Trophoblast cell (in vitro differentiated cells and primary cell): ENCODE measurements at regions not wholly inside any gene's neighbourhood (a gene's known extent, or its start where the extent isn't known, plus 50 kb on each side); places are given as distances from the start of the nearest gene placed in this dataset.

Source experiments
- DNase-seq, 2 donors: peaks; one replicate each; pipeline ENCODE4 v3.0.0-alpha.2; 2016
- H2AFZ ChIP-seq: 2 replicates; pipeline ENCODE4 v1.6.1; 2013; ENCODE audit warnings: low read length, moderate library complexity, mild to moderate bottlenecking; ENCODE audit not compliant: insufficient read depth, poor library complexity
- H2AK5ac ChIP-seq: 2 replicates; pipeline ENCODE4 v1.6.1; 2013; ENCODE audit warnings: mild to moderate bottlenecking, low read length
- H2BK120ac ChIP-seq: 2 replicates; pipeline ENCODE4 v1.6.1; 2013; ENCODE audit warnings: low read length, mild to moderate bottlenecking, moderate library complexity; ENCODE audit not compliant: insufficient read depth, poor library complexity
- H2BK12ac ChIP-seq: 2 replicates; pipeline ENCODE4 v1.6.1; 2013; ENCODE audit warnings: mild to moderate bottlenecking, low read length, moderate library complexity
- H2BK5ac ChIP-seq: 2 replicates; pipeline ENCODE4 v1.6.1; 2013; ENCODE audit warnings: low read length, low read depth, moderate library complexity, mild to moderate bottlenecking; ENCODE audit not compliant: poor library complexity
- H3K14ac ChIP-seq: 2 replicates; pipeline ENCODE4 v1.6.1; 2013; ENCODE audit warnings: mild to moderate bottlenecking, low read length
- H3K18ac ChIP-seq: 2 replicates; pipeline ENCODE4 v1.6.1; 2013; ENCODE audit warnings: mild to moderate bottlenecking, low read length
- H3K23ac ChIP-seq: 2 replicates; pipeline ENCODE4 v1.6.1; 2013; ENCODE audit warnings: low read length
- H3K27ac ChIP-seq: 2 replicates; pipeline ENCODE4 v1.5.1; 2013; ENCODE audit warnings: low read depth, mild to moderate bottlenecking, inconsistent platforms, low read length, moderate library complexity
- H3K27me3 ChIP-seq: 2 replicates; pipeline ENCODE4 v1.6.1; 2013; ENCODE audit warnings: inconsistent platforms, mild to moderate bottlenecking, low read length, moderate library complexity; ENCODE audit not compliant: insufficient read depth
- H3K36me3 ChIP-seq, 2 experiments: 1 replicate in 1 of 2; 2 replicates in 1 of 2; pipeline ENCODE4 v1.6.1; 2013; ENCODE audit warnings: low read length in 2 of 2, mild to moderate bottlenecking in 2 of 2, moderate library complexity in 1 of 2; ENCODE audit not compliant: insufficient read depth in 2 of 2, control insufficient read depth in 1 of 2
- H3K4ac ChIP-seq: 2 replicates; pipeline ENCODE4 v1.6.1; 2013; ENCODE audit warnings: low read depth, mild to moderate bottlenecking, low read length, moderate library complexity
- H3K4me1 ChIP-seq, 2 experiments: 1 replicate in 1 of 2; 2 replicates in 1 of 2; pipeline ENCODE4 v1.6.1; 2013; ENCODE audit warnings: low read length in 2 of 2, mild to moderate bottlenecking in 2 of 2, moderate library complexity in 1 of 2; ENCODE audit not compliant: insufficient read depth in 2 of 2, control insufficient read depth in 1 of 2
- H3K4me2 ChIP-seq: 2 replicates; pipeline ENCODE4 v1.6.1; 2013; ENCODE audit warnings: inconsistent platforms, mild to moderate bottlenecking, low read length, moderate library complexity
- H3K4me3 ChIP-seq: 2 replicates; pipeline ENCODE4 v1.5.1; 2013; ENCODE audit warnings: mild to moderate bottlenecking, low read depth, low read length, inconsistent platforms
- H3K79me1 ChIP-seq: one replicate; pipeline ENCODE4 v1.6.1; 2013; ENCODE audit warnings: low read length
- H3K79me2 ChIP-seq: 2 replicates; pipeline ENCODE4 v1.6.1; 2013; ENCODE audit warnings: low read length, mild to moderate bottlenecking; ENCODE audit not compliant: control insufficient read depth, insufficient read depth, poor library complexity
- H3K9ac ChIP-seq: 2 replicates; pipeline ENCODE4 v1.6.1; 2013; ENCODE audit warnings: mild to moderate bottlenecking, low read length
- H3K9me3 ChIP-seq: 2 replicates; pipeline ENCODE4 v1.6.1; 2013; ENCODE audit warnings: low read depth, mild to moderate bottlenecking, control low read depth, inconsistent platforms, low read length; ENCODE audit not compliant: insufficient read depth
- H4K12ac ChIP-seq: 2 replicates; pipeline ENCODE4 v1.6.1; 2013; ENCODE audit warnings: low read depth, mild to moderate bottlenecking, low read length, moderate library complexity
- H4K8ac ChIP-seq: 2 replicates; pipeline ENCODE4 v1.6.1; 2013; ENCODE audit warnings: low read depth, mild to moderate bottlenecking, low read length, moderate library complexity
- H4K91ac ChIP-seq: one replicate; pipeline ENCODE4 v1.6.1; 2013; ENCODE audit warnings: low read depth, mild to moderate bottlenecking, low read length, moderate library complexity
- WGBS: extraction: QIAGEN DNeasy Blood & Tissue Kit; methylation state at CpG from one replicate; pipeline ENCODE4 v1.1.7; 2013; ENCODE audit warnings: missing lambda C conversion rate; ENCODE audit not compliant: insufficient read length, insufficient coverage; ENCODE audit errors: extremely low coverage; 5-methylcytosine and 5-hydroxymethylcytosine counted together

- no peaks in the 10 kb centered on the region for H3K27me3 ChIP-seq
- H2BK12ac ChIP-seq = no peak overlapping the region
- H4K8ac ChIP-seq = no peak overlapping the region
- no peak overlapping the region for H4K12ac ChIP-seq
- H3K4me3 ChIP-seq = no peak overlapping the region
- H3K9me3 ChIP-seq = no peaks in the 10 kb centered on the region
- no peak overlapping the region for H3K14ac ChIP-seq
- H2AFZ ChIP-seq = no peak overlapping the region
- no peak overlapping the region for H2AK5ac ChIP-seq
- no peak overlapping the region for H4K91ac ChIP-seq
- H3K79me2 ChIP-seq = no peaks in the 10 kb centered on the region
- H3K18ac ChIP-seq = no peak overlapping the region
- no CpG with 5 or more reads among the region's 4 CpGs for WGBS
- no peaks in the 10 kb centered on the region for H3K79me1 ChIP-seq
- no peak for DNase-seq
- H3K36me3 ChIP-seq = no peaks in the 10 kb centered on the region
- H3K27ac ChIP-seq = no peak overlapping the region
- no peak overlapping the region for H3K4ac ChIP-seq
- no peak overlapping the region for H2BK120ac ChIP-seq
- no peak overlapping the region for H3K9ac ChIP-seq
- no peak overlapping the region for H3K4me2 ChIP-seq
- no peak overlapping the region for H3K23ac ChIP-seq
- peaks cover 0 to 2% of the 10 kb centered on the region in 2 experiments for H3K4me1 ChIP-seq
- no peak overlapping the region for H2BK5ac ChIP-seq
Measured at GRCh38 chr1:198101716-198102453, 54.9 kb upstream of the NEK7 start.

- no peak overlapping the region for H2AFZ ChIP-seq
- no CpG with 5 or more reads among the region's 1 CpG for WGBS
- H3K4ac ChIP-seq = no peak overlapping the region
- no peak overlapping the region for H2BK12ac ChIP-seq
- no peak overlapping the region for H2BK5ac ChIP-seq
- no peak overlapping the region for H4K12ac ChIP-seq
- H3K27ac ChIP-seq = no peak overlapping the region
- no peak overlapping the region for H3K23ac ChIP-seq
- H3K79me2 ChIP-seq = no peaks in the 10 kb centered on the region
- no peak overlapping the region for H3K4me2 ChIP-seq
- no peak overlapping the region for H4K8ac ChIP-seq
- no peak overlapping the region for H3K18ac ChIP-seq
- H2BK120ac ChIP-seq = no peak overlapping the region
- H4K91ac ChIP-seq = no peak overlapping the region
- H3K27me3 ChIP-seq = no peaks in the 10 kb centered on the region
- H3K79me1 ChIP-seq = no peaks in the 10 kb centered on the region
- peak in 1 of 2 donors; percentile 17 for DNase-seq
- H3K9ac ChIP-seq = no peak overlapping the region
- no peak overlapping the region for H2AK5ac ChIP-seq
- no peaks in the 10 kb centered on the region for H3K36me3 ChIP-seq
- no peak overlapping the region for H3K4me3 ChIP-seq
- H3K14ac ChIP-seq = no peak overlapping the region
- no peaks in the 10 kb centered on the region for H3K9me3 ChIP-seq
- H3K4me1 ChIP-seq = peaks cover 0 to 2% of the 10 kb centered on the region in 2 experiments
Measured at GRCh38 chr1:198102454-198102827, 54.4 kb upstream of the NEK7 start.

DNA sequence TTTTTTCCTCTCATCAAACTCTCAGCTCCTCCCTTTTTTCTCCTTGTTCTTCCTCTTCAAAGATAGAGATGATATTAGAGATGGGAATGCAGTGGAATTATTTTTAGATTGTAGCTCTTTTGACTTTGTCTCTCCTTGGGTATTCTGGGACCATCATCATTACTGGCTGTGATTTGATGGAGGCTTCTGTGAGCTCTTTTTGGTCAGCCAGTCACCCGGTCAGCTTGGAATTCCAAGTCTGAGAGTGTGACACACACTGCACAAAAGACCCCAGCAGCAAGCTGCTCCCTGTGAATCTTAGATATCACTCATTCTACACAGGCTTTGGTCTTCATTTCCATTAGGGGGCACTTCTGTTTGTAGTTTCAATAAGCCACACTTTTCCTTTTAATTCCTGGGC, 51.6 kb upstream of the NEK7 start:
- Histone ChIP-seq H3K79me2 (no peaks in the 10 kb centered on the region), H3K23ac (no peak overlapping the region), H3K4me2 (no peak overlapping the region), H2BK5ac (no peak overlapping the region), H3K18ac (no peak overlapping the region), H4K12ac (no peak overlapping the region), H3K14ac (no peak overlapping the region), H2BK12ac (no peak overlapping the region), H3K4me1 (peaks cover 4 to 6% of the 10 kb centered on the region in 2 experiments), H2AFZ (no peak overlapping the region), H3K4ac (no peak overlapping the region), H2AK5ac (peak overlapping the region; percentile 83), H4K8ac (no peak overlapping the region), H3K36me3 (no peaks in the 10 kb centered on the region), H4K91ac (no peak overlapping the region), H3K4me3 (no peak overlapping the region), H3K9ac (no peak overlapping the region), H3K79me1 (peaks cover 6% of the 10 kb centered on the region), H2BK120ac (peak overlapping the region; percentile 38), H3K27me3 (no peaks in the 10 kb centered on the region), H3K9me3 (no peaks in the 10 kb centered on the region), H3K27ac (no peak overlapping the region)
- no peak for DNase-seq
- WGBS = no CpG with 5 or more reads among the region's 1 CpG

- no peaks in the 10 kb centered on the region for H3K9me3 ChIP-seq
- H3K4me2 ChIP-seq = no peak overlapping the region
- no peak overlapping the region for H4K12ac ChIP-seq
- H2BK12ac ChIP-seq = peak overlapping the region; percentile 68
- no peak overlapping the region for H3K27ac ChIP-seq
- H2BK5ac ChIP-seq = peak overlapping the region; percentile 66
- H4K8ac ChIP-seq = no peak overlapping the region
- H3K9ac ChIP-seq = no peak overlapping the region
- no peak overlapping the region for H3K4me3 ChIP-seq
- peaks cover 6% of the 10 kb centered on the region for H3K79me1 ChIP-seq
- no peak for DNase-seq
- H3K23ac ChIP-seq = no peak overlapping the region
- no peak overlapping the region for H3K4ac ChIP-seq
- no peaks in the 10 kb centered on the region for H3K79me2 ChIP-seq
- H3K18ac ChIP-seq = no peak overlapping the region
- H3K14ac ChIP-seq = no peak overlapping the region
- H4K91ac ChIP-seq = peak overlapping the region; percentile 34
- H2AK5ac ChIP-seq = peak overlapping the region; percentile 59
- H3K27me3 ChIP-seq = no peaks in the 10 kb centered on the region
- no peak overlapping the region for H2AFZ ChIP-seq
- H3K4me1 ChIP-seq = peaks cover 4 to 6% of the 10 kb centered on the region in 2 experiments
- H3K36me3 ChIP-seq = no peaks in the 10 kb centered on the region
- H2BK120ac ChIP-seq = peak overlapping the region; percentile 79
Measured at GRCh38 chr1:198106011-198106410, 50.8 kb upstream of the NEK7 start.
